ENCODE measurements at regions not wholly inside any gene's neighbourhood (a gene's known extent, or its start where the extent isn't known, plus 50 kb on each side); places are given as distances from the start of the nearest gene placed in this dataset.

DNA sequence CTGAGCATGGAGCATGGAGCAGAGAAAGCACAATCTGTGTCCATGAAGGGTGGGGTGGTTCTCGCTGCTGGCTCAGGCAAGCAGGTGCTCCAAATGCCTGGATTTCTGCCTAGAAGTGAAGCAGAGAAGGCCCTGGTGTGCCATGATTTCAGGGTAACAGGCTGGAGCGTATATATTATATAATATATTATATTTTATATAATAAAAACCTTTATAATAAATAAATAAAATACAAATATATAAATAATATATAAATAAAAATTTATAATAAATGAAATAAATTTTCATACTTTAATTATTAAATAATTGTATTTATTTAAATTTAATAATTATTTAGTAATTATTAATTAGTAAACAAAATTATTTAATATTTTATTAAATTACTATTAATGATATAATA, 707.4 kb upstream of the COX7C start:
- TF ChIP-seq, protein P1, sequence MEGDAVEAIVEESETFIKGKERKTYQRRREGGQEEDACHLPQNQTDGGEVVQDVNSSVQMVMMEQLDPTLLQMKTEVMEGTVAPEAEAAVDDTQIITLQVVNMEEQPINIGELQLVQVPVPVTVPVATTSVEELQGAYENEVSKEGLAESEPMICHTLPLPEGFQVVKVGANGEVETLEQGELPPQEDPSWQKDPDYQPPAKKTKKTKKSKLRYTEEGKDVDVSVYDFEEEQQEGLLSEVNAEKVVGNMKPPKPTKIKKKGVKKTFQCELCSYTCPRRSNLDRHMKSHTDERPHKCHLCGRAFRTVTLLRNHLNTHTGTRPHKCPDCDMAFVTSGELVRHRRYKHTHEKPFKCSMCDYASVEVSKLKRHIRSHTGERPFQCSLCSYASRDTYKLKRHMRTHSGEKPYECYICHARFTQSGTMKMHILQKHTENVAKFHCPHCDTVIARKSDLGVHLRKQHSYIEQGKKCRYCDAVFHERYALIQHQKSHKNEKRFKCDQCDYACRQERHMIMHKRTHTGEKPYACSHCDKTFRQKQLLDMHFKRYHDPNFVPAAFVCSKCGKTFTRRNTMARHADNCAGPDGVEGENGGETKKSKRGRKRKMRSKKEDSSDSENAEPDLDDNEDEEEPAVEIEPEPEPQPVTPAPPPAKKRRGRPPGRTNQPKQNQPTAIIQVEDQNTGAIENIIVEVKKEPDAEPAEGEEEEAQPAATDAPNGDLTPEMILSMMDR (IDR thresholded peaks at IDR 0.05; ENCODE audit: extremely low read depth, insufficient read depth, missing control alignments) = no peak
- in situ Hi-C loops (cut with MboI; ENCODE audit: low pct_unique_long_range_greater_than_20kb, low sequenced_read_pairs, unreplicated experiment) = no loop called here
- no peak for DNase-seq (ENCODE audit: low spot score)

DNA sequence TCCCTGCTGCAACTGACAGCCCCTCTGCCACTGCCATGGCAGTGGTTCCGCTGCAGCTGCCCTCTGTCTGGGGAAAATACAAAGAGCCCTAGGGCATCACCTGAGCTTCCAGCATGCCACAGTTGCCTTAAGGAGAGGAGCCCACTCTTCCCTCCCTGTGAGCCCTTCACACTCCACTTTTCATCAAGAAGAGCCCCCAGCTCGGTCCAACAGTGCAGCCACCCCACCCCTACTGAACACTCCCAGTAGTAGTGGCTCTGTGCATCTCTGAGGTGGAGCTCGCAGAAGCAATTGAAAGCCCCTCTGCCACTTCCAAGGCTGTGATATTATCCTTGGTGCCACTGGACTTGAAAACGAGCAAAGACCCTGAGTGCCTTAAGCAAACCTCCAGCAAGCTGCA, 696.8 kb upstream of the COX7C start:
- TF ChIP-seq, protein P1 (IDR thresholded peaks at IDR 0.05; ENCODE audit: extremely low read depth, insufficient read depth, missing control alignments) = no peak
- in situ Hi-C loops (cut with MboI; ENCODE audit: low pct_unique_long_range_greater_than_20kb, low sequenced_read_pairs, unreplicated experiment) = no loop called here
- DNase-seq (ENCODE audit: low spot score) = no peak

DNA sequence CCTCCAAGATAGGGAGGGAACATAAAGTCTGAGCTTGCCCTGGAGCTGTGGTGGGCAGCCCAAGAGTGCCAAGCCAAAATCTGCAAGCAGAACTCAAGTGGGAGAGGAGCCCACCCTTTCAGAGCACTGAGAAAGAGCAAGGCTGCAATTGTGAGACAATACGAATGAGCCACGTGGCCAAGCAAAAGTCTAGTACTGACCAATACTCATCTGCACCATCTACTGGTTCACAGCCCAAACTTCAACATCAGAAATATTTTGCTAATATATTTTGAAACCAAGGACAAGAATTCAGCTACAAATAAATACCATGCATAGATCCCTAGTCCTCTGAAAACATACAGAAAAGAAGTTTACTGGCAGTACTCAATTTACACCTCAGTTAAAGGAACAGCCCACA, 696.2 kb upstream of the COX7C start:
- DNase-seq (ENCODE audit: low spot score) = no peak

DNA sequence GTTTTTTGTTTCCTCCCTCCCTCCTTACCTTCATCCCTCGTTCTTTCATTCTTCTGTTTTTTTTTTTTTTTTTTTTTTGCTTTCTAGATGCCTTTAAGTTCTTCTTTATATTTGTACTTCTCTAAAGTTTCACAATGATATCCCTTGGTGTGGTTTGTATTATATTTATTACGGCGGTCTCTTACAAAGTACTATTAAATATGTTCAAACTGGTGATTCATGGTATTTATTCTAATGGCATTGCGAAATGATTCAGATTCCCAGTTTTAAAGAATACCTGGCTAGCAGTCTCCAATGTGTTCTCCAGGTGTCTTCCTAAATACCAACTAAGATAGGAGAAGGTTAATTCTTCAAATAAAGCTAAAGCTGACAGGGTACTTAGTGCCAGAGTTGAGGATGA, 690.1 kb upstream of the COX7C start:
- DNase-seq (ENCODE audit: low spot score) = no peak
- in situ Hi-C loops (cut with MboI; ENCODE audit: low pct_unique_long_range_greater_than_20kb, low sequenced_read_pairs, unreplicated experiment) = no loop called here
- TF ChIP-seq, protein P1 (IDR thresholded peaks at IDR 0.05; ENCODE audit: extremely low read depth, insufficient read depth, missing control alignments) = no peak

More for the DNA sequence above, 696.2 kb upstream of the COX7C start:
- in situ Hi-C loops (cut with MboI; ENCODE audit: low pct_unique_long_range_greater_than_20kb, low sequenced_read_pairs, unreplicated experiment) = no loop called here
- TF ChIP-seq, protein P1 (IDR thresholded peaks at IDR 0.05; ENCODE audit: extremely low read depth, insufficient read depth, missing control alignments) = no peak

DNA sequence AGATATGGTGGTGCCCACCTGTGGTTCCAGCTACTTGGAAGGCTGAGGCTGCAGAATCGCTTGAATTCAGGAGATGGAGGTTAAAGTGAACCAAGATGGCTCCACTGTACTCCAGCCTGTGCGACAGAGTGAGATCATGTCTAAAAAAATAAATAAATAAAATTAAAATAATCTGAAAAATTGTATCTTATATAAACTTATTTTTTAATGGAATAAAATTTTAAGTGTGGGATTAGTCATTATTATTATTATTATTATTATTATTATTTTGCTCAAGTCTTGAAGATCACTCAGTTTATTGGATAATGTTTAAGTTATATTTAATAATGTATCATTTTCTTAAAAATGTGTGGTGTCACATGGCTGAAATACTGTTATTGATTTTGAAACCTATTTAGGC, 688.0 kb upstream of the COX7C start:
- in situ Hi-C loops (cut with MboI; ENCODE audit: low pct_unique_long_range_greater_than_20kb, low sequenced_read_pairs, unreplicated experiment) = no loop called here
- TF ChIP-seq, protein P1 (IDR thresholded peaks at IDR 0.05; ENCODE audit: extremely low read depth, insufficient read depth, missing control alignments) = no peak
- no peak for DNase-seq (ENCODE audit: low spot score)

DNA sequence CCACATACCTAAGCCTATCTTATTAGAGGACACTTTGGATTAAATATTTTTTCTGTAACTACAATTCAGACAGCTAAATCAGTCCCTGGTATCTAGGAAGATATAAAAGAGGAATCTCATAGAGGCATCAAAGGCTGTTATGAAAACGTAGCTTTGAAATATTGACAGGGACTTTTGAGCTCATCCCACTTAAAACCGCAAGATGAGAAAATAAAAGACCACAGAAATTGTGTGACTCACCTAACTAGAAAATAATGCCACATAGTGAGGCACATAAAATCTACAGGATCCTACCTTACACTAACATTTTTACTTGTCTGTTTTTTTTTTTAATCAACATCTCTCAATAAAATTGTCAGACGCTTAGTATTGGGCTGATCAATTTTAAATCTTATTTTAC, 686.5 kb upstream of the COX7C start:
- in situ Hi-C loops (cut with MboI; ENCODE audit: low pct_unique_long_range_greater_than_20kb, low sequenced_read_pairs, unreplicated experiment) = no loop called here
- DNase-seq (ENCODE audit: low spot score) = no peak
- TF ChIP-seq, protein P1 (IDR thresholded peaks at IDR 0.05; ENCODE audit: extremely low read depth, insufficient read depth, missing control alignments) = no peak

DNA sequence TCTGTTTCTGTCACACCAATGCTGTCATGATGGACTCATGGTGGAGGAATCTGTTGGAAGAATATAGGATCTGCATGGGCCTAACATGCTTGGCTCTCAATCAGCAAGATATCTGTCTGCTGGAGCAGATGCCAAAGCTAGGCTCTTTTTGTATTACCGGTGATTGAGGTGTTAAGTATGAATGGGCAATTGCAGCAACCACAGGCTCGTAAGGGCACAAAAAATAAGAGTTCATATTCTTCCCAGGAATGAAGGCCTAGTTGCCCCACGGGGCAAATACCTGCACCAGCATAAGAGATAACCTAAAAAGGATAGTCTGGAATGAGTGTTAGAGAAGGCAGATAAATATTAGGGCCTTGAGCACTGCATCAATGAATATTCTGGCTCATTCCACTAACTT, 679.5 kb upstream of the COX7C start:
- TF ChIP-seq, protein P1 (IDR thresholded peaks at IDR 0.05; ENCODE audit: extremely low read depth, insufficient read depth, missing control alignments) = no peak

More for the DNA sequence above, 679.5 kb upstream of the COX7C start:
- DNase-seq (ENCODE audit: low spot score) = no peak
- in situ Hi-C loops (cut with MboI; ENCODE audit: low pct_unique_long_range_greater_than_20kb, low sequenced_read_pairs, unreplicated experiment) = no loop called here
